GM12878 (cell line): ENCODE measurements at regions not wholly inside any gene's neighbourhood (a gene's known extent, or its start where the extent isn't known, plus 50 kb on each side); places are given as distances from the start of the nearest gene placed in this dataset.

ENCODE experiments used
- ATAC-seq: fragments of 200-7000 bp; cut with Tn5 transposase; 3 replicates; pipeline ENCODE4 v1.9.1; 2020; ENCODE audit warnings: mild to moderate bottlenecking, moderate library complexity
- BruUV-seq: library from RNA; stranded (reverse); fragments of 400-500 nt; replicated peaks from 2 replicates; lab custom pipeline; 2021; lab: Mats Ljungman, UMichigan
- CTCF ChIA-PET: fragments of 300-600 bp; sonication (Branson Sonifier 250); formaldehyde crosslinking; extraction: SDS; loops from one replicate; lab custom pipeline; 2021; ENCODE audit warnings: inconsistent platforms; lab: Yijun Ruan, JAX
- POLR2A ChIA-PET: fragments of 350-600 bp; formaldehyde crosslinking; extraction: SDS; loops from one replicate; lab custom pipeline; 2021; ENCODE audit warnings: inconsistent platforms; lab: Charles Lee
- RAD21 ChIA-PET: fragments of 300-600 bp; sonication (Branson Sonifier 250); formaldehyde crosslinking; loops from one replicate; lab custom pipeline; 2023; ENCODE audit warnings: antibody characterized with exemption; ENCODE audit not compliant: unreplicated experiment; lab: Charles Lee
- SMC1A ChIA-PET: fragments of 300-600 bp; sonication (Branson Sonifier 250); formaldehyde crosslinking; loops from one replicate; lab custom pipeline; 2023; ENCODE audit not compliant: unreplicated experiment, uncharacterized antibody; lab: Charles Lee
- DNase-seq: peaks from one replicate; pipeline ENCODE4 v3.0.0-alpha.2; 2011; ENCODE audit warnings: low read depth, low spot score
- FAIRE-seq: peaks from 3 replicates; lab custom pipeline; 2011; peaks lifted over from hg19 to GRCh38; lab: Jason Lieb, UNC
- H2AFZ ChIP-seq: 2 replicates; pipeline ENCODE4 v1.6.0; 2011; ENCODE audit warnings: low read depth, low read length, control low read depth; ENCODE audit not compliant: control insufficient read depth
- H3K27ac ChIP-seq: 2 replicates; pipeline ENCODE4 v1.5.1; 2011; ENCODE audit warnings: control low read depth; ENCODE audit not compliant: control insufficient read depth, insufficient read depth
- H3K27me3 ChIP-seq, 2 experiments: replicated peaks in 1 of 2; 2 replicates each; pipeline versions ENCODE4 v1.6.0 to v1.6.1; 2011; ENCODE audit warnings: low read length in 1 of 2; ENCODE audit not compliant: control insufficient read depth in 2 of 2, insufficient read depth in 2 of 2
- H3K36me3 ChIP-seq, 2 experiments: 2 replicates each; pipeline ENCODE4 v1.5.1; 2011; ENCODE audit warnings: low read length in 1 of 2; ENCODE audit not compliant: control insufficient read depth in 2 of 2, insufficient read depth in 2 of 2
- H3K4me1 ChIP-seq: 2 replicates; pipeline ENCODE4 v1.6.1; 2011; ENCODE audit warnings: mild to moderate bottlenecking, low read length, moderate library complexity, mixed read lengths; ENCODE audit not compliant: control insufficient read depth, insufficient read depth
- H3K4me2 ChIP-seq: 2 replicates; pipeline ENCODE4 v1.6.0; 2011; ENCODE audit warnings: control low read depth; ENCODE audit not compliant: control insufficient read depth, insufficient read depth
- H3K4me3 ChIP-seq: fragments of 200-600 bp; sonication (generic); 2 replicates; pipeline ENCODE4 v1.5.1; 2016
- H3K79me2 ChIP-seq: 2 replicates; pipeline ENCODE4 v1.6.0; 2011; ENCODE audit warnings: low read length; ENCODE audit not compliant: control insufficient read depth, insufficient read depth
- H3K9ac ChIP-seq: 2 replicates; pipeline ENCODE4 v1.8.0; 2011; ENCODE audit warnings: low read length, control low read depth, mixed read lengths; ENCODE audit not compliant: control insufficient read depth, insufficient read depth
- H3K9me3 ChIP-seq: replicated peaks from 3 replicates; pipeline ENCODE4 v1.5.1; 2011; ENCODE audit warnings: mild to moderate bottlenecking, low read length; ENCODE audit not compliant: control insufficient read depth, insufficient read depth
- H4K20me1 ChIP-seq: 2 replicates; pipeline ENCODE4 v1.6.0; 2011; ENCODE audit not compliant: control insufficient read depth, insufficient read depth
- CHD1 ChIP-seq: IDR thresholded peaks from 2 replicates; pipeline ENCODE4 v1.6.1; 2012; ENCODE audit warnings: low read depth, low read length, improper control_type of control experiment
- GABPA ChIP-seq: IDR thresholded peaks from 2 replicates; pipeline ENCODE4 v1.6.1; 2014; ENCODE audit warnings: antibody characterized with exemption, low read depth, mild to moderate bottlenecking, inconsistent platforms
- KDM1A ChIP-seq: fragments of 200-600 bp; sonication (generic); IDR thresholded peaks from 2 replicates; pipeline ENCODE4 v1.6.1; 2016; ENCODE audit warnings: borderline replicate concordance
- NFXL1 ChIP-seq: fragments of 450-650 bp; IDR thresholded peaks from 2 replicates; pipeline ENCODE4 v1.6.1; 2017; ENCODE audit warnings: antibody characterized with exemption, mild to moderate bottlenecking, borderline replicate concordance
- SIX5 ChIP-seq: IDR thresholded peaks from 2 replicates; pipeline ENCODE4 v1.6.1; 2011; ENCODE audit warnings: mild to moderate bottlenecking, low read depth, low read length, moderate library complexity; ENCODE audit not compliant: severe bottlenecking
- SP1 ChIP-seq: IDR thresholded peaks from one replicate; pipeline ENCODE4 v1.6.1; 2011; ENCODE audit warnings: low read depth, low read length
- SREBF1 ChIP-seq: IDR thresholded peaks from 2 replicates; pipeline ENCODE4 v1.6.1; 2012; ENCODE audit warnings: mild to moderate bottlenecking, low read length
- SRF ChIP-seq, 2 experiments: IDR thresholded peaks; 2 replicates each; pipeline ENCODE4 v1.6.1; 2011; ENCODE audit warnings: low read depth in 2 of 2, low read length in 2 of 2, mild to moderate bottlenecking in 1 of 2, moderate library complexity in 1 of 2
- STAT3 ChIP-seq: IDR thresholded peaks from 2 replicates; pipeline ENCODE4 v1.6.1; 2011; ENCODE audit warnings: low read depth, low read length, improper control_type of control experiment
- TAF1 ChIP-seq: IDR thresholded peaks from 2 replicates; pipeline ENCODE4 v1.6.1; 2011; ENCODE audit warnings: mild to moderate bottlenecking, low read depth, low read length, borderline replicate concordance
- ZZZ3 ChIP-seq: IDR thresholded peaks from 2 replicates; pipeline ENCODE4 v1.6.1; 2011; ENCODE audit warnings: low read depth; ENCODE audit not compliant: control insufficient read depth, insufficient read length
- WGBS: methylation state at CpG from one replicate; pipeline ENCODE4 v1.1.6; 2016; ENCODE audit warnings: low lambda C conversion rate; ENCODE audit not compliant: insufficient replicate concordance, insufficient coverage; ENCODE audit errors: missing lambda C conversion rate; 5-methylcytosine and 5-hydroxymethylcytosine counted together
- in situ Hi-C: fragments of 300-500 bp; cut with MboI; formaldehyde crosslinking; loops from 9 replicates; pipeline ENCODE4 v1.14.3; 2018; ENCODE audit warnings: mixed read lengths
- intact Hi-C: fragments of 100-400 bp; cut with micrococcal nuclease; formaldehyde crosslinking; loops from one replicate; pipeline ENCODE4 v1.14.2; 2022; ENCODE audit not compliant: unreplicated experiment
- TF ChIP-seq, protein P1 (sequence below): fragments of 450-650 bp; IDR thresholded peaks from 2 replicates; pipeline ENCODE4 v1.6.1; 2017; ENCODE audit warnings: mild to moderate bottlenecking, low read depth, inconsistent platforms; ENCODE audit not compliant: poor library complexity, severe bottlenecking
- TF ChIP-seq, protein P2 (sequence below): IDR thresholded peaks from 2 replicates; pipeline ENCODE4 v1.6.1; 2012; ENCODE audit warnings: low read length, inconsistent platforms
- TF ChIP-seq, protein P3 (sequence below): fragments of 450-650 bp; IDR thresholded peaks from 2 replicates; pipeline ENCODE4 v1.6.1; 2017; ENCODE audit warnings: mild to moderate bottlenecking
- TF ChIP-seq, protein P4 (sequence below): fragments of 450-650 bp; formaldehyde crosslinking; IDR thresholded peaks from 2 replicates; pipeline ENCODE4 v1.4.0; 2022; ENCODE audit warnings: mild to moderate bottlenecking, moderate library complexity

DNA sequence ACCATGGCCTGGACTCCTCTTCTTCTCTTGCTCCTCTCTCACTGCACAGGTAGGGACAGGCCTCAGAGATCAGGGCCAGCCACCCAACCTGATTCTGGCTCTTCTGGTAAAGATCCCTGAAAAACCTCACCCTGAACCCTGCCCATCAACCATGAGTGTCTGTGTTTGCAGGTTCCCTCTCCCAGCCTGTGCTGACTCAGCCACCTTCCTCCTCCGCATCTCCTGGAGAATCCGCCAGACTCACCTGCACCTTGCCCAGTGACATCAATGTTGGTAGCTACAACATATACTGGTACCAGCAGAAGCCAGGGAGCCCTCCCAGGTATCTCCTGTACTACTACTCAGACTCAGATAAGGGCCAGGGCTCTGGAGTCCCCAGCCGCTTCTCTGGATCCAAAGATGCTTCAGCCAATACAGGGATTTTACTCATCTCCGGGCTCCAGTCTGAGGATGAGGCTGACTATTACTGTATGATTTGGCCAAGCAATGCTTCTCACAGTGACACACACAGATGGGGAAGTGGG is 80.9 kb downstream of the ZNF280B start:
- ChIA-PET SMC1A (interaction anchor here (0.5 to 1.4 kb wide), 3 partner anchors 35 to 78 kb away, joined by 3 to 5 read pairs (median 4); no protein-coding TSS in a partner anchor), RAD21 (no interaction called here), CTCF (interaction anchor here (1.2 to 6.6 kb wide), 3 partner anchors 19 to 70 kb away, joined by 4 to 75 read pairs (median 5); no protein-coding TSS in a partner anchor), POLR2A (interaction anchor here (0.5 kb wide), 1 partner anchor 897 kb away, joined by 3 read pairs; no protein-coding TSS in a partner anchor)
- ATAC-seq (no peak), DNase-seq (no peak), FAIRE-seq (no peak)
- Histone ChIP-seq H3K27ac (no peak overlapping the region), H2AFZ (no peak overlapping the region), H3K4me1 (no peaks in the 10 kb centered on the region), H3K27me3 (no peaks in the 10 kb centered on the region), H3K4me3 (no peak overlapping the region), H3K9me3 (no peaks in the 10 kb centered on the region), H3K9ac (no peak overlapping the region), H4K20me1 (no peaks in the 10 kb centered on the region), H3K79me2 (no peaks in the 10 kb centered on the region), H3K36me3 (no peaks in the 10 kb centered on the region), H3K4me2 (no peak overlapping the region)
- no TSS peak for BruUV-seq
- in situ Hi-C loops, result no loop called here
- no peak for TF ChIP-seq SP1
- TF ChIP-seq GABPA, result no peak
- TF ChIP-seq, protein P1, sequence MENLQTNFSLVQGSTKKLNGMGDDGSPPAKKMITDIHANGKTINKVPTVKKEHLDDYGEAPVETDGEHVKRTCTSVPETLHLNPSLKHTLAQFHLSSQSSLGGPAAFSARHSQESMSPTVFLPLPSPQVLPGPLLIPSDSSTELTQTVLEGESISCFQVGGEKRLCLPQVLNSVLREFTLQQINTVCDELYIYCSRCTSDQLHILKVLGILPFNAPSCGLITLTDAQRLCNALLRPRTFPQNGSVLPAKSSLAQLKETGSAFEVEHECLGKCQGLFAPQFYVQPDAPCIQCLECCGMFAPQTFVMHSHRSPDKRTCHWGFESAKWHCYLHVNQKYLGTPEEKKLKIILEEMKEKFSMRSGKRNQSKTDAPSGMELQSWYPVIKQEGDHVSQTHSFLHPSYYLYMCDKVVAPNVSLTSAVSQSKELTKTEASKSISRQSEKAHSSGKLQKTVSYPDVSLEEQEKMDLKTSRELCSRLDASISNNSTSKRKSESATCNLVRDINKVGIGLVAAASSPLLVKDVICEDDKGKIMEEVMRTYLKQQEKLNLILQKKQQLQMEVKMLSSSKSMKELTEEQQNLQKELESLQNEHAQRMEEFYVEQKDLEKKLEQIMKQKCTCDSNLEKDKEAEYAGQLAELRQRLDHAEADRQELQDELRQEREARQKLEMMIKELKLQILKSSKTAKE, result no peak
- no peak for TF ChIP-seq NFXL1
- TF ChIP-seq, protein P2, sequence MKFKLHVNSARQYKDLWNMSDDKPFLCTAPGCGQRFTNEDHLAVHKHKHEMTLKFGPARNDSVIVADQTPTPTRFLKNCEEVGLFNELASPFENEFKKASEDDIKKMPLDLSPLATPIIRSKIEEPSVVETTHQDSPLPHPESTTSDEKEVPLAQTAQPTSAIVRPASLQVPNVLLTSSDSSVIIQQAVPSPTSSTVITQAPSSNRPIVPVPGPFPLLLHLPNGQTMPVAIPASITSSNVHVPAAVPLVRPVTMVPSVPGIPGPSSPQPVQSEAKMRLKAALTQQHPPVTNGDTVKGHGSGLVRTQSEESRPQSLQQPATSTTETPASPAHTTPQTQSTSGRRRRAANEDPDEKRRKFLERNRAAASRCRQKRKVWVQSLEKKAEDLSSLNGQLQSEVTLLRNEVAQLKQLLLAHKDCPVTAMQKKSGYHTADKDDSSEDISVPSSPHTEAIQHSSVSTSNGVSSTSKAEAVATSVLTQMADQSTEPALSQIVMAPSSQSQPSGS, result no peak
- TF ChIP-seq SIX5, result no peak
- TF ChIP-seq TAF1, result no peak
- TF ChIP-seq, protein P3, sequence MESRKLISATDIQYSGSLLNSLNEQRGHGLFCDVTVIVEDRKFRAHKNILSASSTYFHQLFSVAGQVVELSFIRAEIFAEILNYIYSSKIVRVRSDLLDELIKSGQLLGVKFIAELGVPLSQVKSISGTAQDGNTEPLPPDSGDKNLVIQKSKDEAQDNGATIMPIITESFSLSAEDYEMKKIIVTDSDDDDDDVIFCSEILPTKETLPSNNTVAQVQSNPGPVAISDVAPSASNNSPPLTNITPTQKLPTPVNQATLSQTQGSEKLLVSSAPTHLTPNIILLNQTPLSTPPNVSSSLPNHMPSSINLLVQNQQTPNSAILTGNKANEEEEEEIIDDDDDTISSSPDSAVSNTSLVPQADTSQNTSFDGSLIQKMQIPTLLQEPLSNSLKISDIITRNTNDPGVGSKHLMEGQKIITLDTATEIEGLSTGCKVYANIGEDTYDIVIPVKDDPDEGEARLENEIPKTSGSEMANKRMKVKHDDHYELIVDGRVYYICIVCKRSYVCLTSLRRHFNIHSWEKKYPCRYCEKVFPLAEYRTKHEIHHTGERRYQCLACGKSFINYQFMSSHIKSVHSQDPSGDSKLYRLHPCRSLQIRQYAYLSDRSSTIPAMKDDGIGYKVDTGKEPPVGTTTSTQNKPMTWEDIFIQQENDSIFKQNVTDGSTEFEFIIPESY, result no peak
- TF ChIP-seq KDM1A, result no peak
- TF ChIP-seq SREBF1, result no peak
- TF ChIP-seq STAT3, result no peak
- TF ChIP-seq SRF (IDR thresholded peaks at IDR 0.05; ENCODE audit: low read depth in 2 of 2, low read length in 2 of 2), result no peak
- no peak for TF ChIP-seq CHD1
- TF ChIP-seq ZZZ3, result no peak
- TF ChIP-seq, protein P4, sequence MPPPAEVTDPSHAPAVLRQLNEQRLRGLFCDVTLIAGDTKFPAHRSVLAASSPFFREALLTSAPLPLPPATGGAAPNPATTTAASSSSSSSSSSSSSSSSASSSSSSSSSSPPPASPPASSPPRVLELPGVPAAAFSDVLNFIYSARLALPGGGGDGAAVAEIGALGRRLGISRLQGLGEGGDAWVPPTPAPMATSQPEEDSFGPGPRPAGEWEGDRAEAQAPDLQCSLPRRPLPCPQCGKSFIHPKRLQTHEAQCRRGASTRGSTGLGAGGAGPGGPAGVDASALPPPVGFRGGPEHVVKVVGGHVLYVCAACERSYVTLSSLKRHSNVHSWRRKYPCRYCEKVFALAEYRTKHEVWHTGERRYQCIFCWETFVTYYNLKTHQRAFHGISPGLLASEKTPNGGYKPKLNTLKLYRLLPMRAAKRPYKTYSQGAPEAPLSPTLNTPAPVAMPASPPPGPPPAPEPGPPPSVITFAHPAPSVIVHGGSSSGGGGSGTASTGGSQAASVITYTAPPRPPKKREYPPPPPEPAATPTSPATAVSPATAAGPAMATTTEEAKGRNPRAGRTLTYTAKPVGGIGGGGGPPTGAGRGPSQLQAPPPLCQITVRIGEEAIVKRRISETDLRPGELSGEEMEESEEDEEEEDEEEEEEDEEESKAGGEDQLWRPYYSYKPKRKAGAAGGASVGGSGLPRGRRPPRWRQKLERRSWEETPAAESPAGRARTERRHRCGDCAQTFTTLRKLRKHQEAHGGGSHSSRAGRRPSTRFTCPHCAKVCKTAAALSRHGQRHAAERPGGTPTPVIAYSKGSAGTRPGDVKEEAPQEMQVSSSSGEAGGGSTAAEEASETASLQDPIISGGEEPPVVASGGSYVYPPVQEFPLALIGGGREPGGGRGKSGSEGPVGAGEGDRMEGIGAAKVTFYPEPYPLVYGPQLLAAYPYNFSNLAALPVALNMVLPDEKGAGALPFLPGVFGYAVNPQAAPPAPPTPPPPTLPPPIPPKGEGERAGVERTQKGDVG (CRISPR knock-in tag), result no peak
- WGBS, result 98% methylated on average over 4 of the region's 4 CpGs
- intact Hi-C loops, result loop anchor here (10.0 kb wide), 2 partner anchors 127 to 223 kb away; partner anchors contain the start of gene PRAME
